Smooth muscle cell (in vitro differentiated cells): ENCODE measurements at regions not wholly inside any gene's neighbourhood (a gene's known extent, or its start where the extent isn't known, plus 50 kb on each side); places are given as distances from the start of the nearest gene placed in this dataset.
A peak's percentile ranks its signal among the peaks of the same experiment; 100 is the strongest.

ENCODE experiments used
- DNase-seq: peaks from one replicate; lab custom pipeline; 2025; ENCODE audit not compliant: unreplicated experiment; lab: John Stamatoyannopoulos, UW
- H2AFZ ChIP-seq: fragments of 200-600 bp; sonication (generic); 2 replicates; pipeline ENCODE4 v1.6.0; 2016; ENCODE audit warnings: antibody characterized with exemption, low read depth, mild to moderate bottlenecking
- H3F3A ChIP-seq: fragments of 200-600 bp; sonication (generic); 2 replicates; pipeline ENCODE4 v1.6.0; 2017; ENCODE audit warnings: antibody characterized with exemption, low read depth
- H3K27ac ChIP-seq: fragments of 200-600 bp; sonication (generic); 2 replicates; pipeline ENCODE4 v1.5.1; 2016; ENCODE audit warnings: low read depth, mild to moderate bottlenecking
- H3K27me3 ChIP-seq: fragments of 200-600 bp; sonication (generic); 2 replicates; pipeline ENCODE4 v1.6.1; 2016; ENCODE audit warnings: low read depth, mild to moderate bottlenecking
- H3K36me3 ChIP-seq: fragments of 200-600 bp; sonication (generic); 2 replicates; pipeline ENCODE4 v1.5.1; 2016; ENCODE audit warnings: low read depth
- H3K4me1 ChIP-seq: fragments of 200-600 bp; sonication (generic); 2 replicates; pipeline ENCODE4 v1.5.1; 2016; ENCODE audit warnings: low read depth
- H3K4me2 ChIP-seq: fragments of 200-600 bp; sonication (generic); 2 replicates; pipeline ENCODE4 v1.6.0; 2016; ENCODE audit warnings: mild to moderate bottlenecking
- H3K4me3 ChIP-seq: fragments of 200-600 bp; sonication (generic); 2 replicates; pipeline ENCODE4 v1.5.1; 2016; ENCODE audit warnings: mild to moderate bottlenecking
- H3K79me2 ChIP-seq: fragments of 200-600 bp; sonication (generic); 2 replicates; pipeline ENCODE4 v1.6.0; 2016; ENCODE audit warnings: low read depth, mild to moderate bottlenecking
- H3K9ac ChIP-seq: fragments of 200-600 bp; sonication (generic); 2 replicates; pipeline ENCODE4 v1.6.0; 2016; ENCODE audit warnings: low read depth
- H3K9me3 ChIP-seq: fragments of 200-600 bp; sonication (generic); replicated peaks from 2 replicates; pipeline ENCODE4 v1.5.1; 2016; ENCODE audit warnings: low read depth
- H4K20me1 ChIP-seq: fragments of 200-600 bp; sonication (generic); 2 replicates; pipeline ENCODE4 v1.6.0; 2016; ENCODE audit warnings: low read depth
- CTCF ChIP-seq: fragments of 200-600 bp; sonication (generic); IDR thresholded peaks from 2 replicates; pipeline ENCODE4 v1.5.1; 2017; ENCODE audit warnings: borderline replicate concordance, mild to moderate bottlenecking, antibody characterized with exemption; ENCODE audit not compliant: insufficient read depth, poor library complexity, severe bottlenecking
- WGBS: methylation state at CpG from one replicate; pipeline ENCODE4 v1.1.7; 2016; ENCODE audit warnings: low lambda C conversion rate; 5-methylcytosine and 5-hydroxymethylcytosine counted together

- Histone ChIP-seq H3F3A (no peaks in the 10 kb centered on the region), H3K36me3 (no peaks in the 10 kb centered on the region), H3K4me2 (no peak overlapping the region), H3K27ac (no peak overlapping the region), H2AFZ (no peak overlapping the region), H3K79me2 (no peaks in the 10 kb centered on the region), H3K27me3 (no peaks in the 10 kb centered on the region), H3K4me3 (no peak overlapping the region), H4K20me1 (no peaks in the 10 kb centered on the region), H3K4me1 (no peaks in the 10 kb centered on the region), H3K9me3 (peaks cover 10% of the 10 kb centered on the region), H3K9ac (no peak overlapping the region)
- no peak for DNase-seq
- no peak for TF ChIP-seq CTCF
- 60% methylated on average over 3 of the region's 3 CpGs for WGBS
Observed at GRCh38 chr1:115565791-115566190, 76.0 kb upstream of the VANGL1 start.

GRCh38 chr1:115565353-115565752 lies 76.4 kb upstream of the VANGL1 start:
- Histone ChIP-seq H3K9ac (no peak overlapping the region), H3K9me3 (peaks cover 10% of the 10 kb centered on the region), H3K4me2 (no peak overlapping the region), H3K4me1 (no peaks in the 10 kb centered on the region), H3K79me2 (no peaks in the 10 kb centered on the region), H3F3A (no peaks in the 10 kb centered on the region), H3K4me3 (no peak overlapping the region), H4K20me1 (no peaks in the 10 kb centered on the region), H3K36me3 (no peaks in the 10 kb centered on the region), H3K27ac (no peak overlapping the region), H2AFZ (no peak overlapping the region), H3K27me3 (no peaks in the 10 kb centered on the region)
- TF ChIP-seq CTCF = no peak
- DNase-seq = no peak
- WGBS = 82% methylated on average over 3 of the region's 3 CpGs

GRCh38 chr1:115564201-115564600 lies 77.6 kb upstream of the VANGL1 start:
- H3K9me3 ChIP-seq = peaks cover 10% of the 10 kb centered on the region

More at GRCh38 chr1:115564201-115564600, 77.6 kb upstream of the VANGL1 start:
- Histone ChIP-seq H3K36me3 (no peaks in the 10 kb centered on the region), H3K4me3 (peak overlapping the region; percentile 12), H3K79me2 (no peaks in the 10 kb centered on the region), H3K27ac (no peak overlapping the region), H3K27me3 (no peaks in the 10 kb centered on the region), H4K20me1 (no peaks in the 10 kb centered on the region), H3K9ac (no peak overlapping the region), H3K4me2 (peak overlapping the region; percentile 66), H3K4me1 (no peaks in the 10 kb centered on the region), H3F3A (no peaks in the 10 kb centered on the region), H2AFZ (peak overlapping the region; percentile 9)
- WGBS = 59% methylated on average over 25 of the region's 25 CpGs
- DNase-seq = no peak
- no peak for TF ChIP-seq CTCF
